Activated CD4-positive, alpha-beta T cell treated with anti-CD3 and anti-CD28 coated beads, Interleukin-2, amount 10 ng/mL, durations not matched to agents 7 days and 5 days (primary cell): ENCODE measurements at regions not wholly inside any gene's neighbourhood (a gene's known extent, or its start where the extent isn't known, plus 50 kb on each side); places are given as distances from the start of the nearest gene placed in this dataset.

Experiments used
- CTCF ChIA-PET: fragments of 350-600 bp; sonication (Branson Sonifier 250); formaldehyde crosslinking; loops from one replicate; lab custom pipeline; 2021; ENCODE audit warnings: antibody characterized with exemption; lab: Charles Lee
- POLR2A ChIA-PET: fragments of 350-600 bp; sonication (Branson Sonifier 250); formaldehyde crosslinking; loops from one replicate; lab custom pipeline; 2021; ENCODE audit warnings: antibody characterized with exemption; lab: Charles Lee
- DNase-seq: peaks from one replicate; pipeline ENCODE4 v3.0.0-alpha.2; 2020
- H3K27ac Mint-ChIP-seq: one replicate; pipeline ENCODE4 v1.8.0; 2021; ENCODE audit warnings: mild to moderate bottlenecking, moderate library complexity, mixed read lengths
- H3K27me3 Mint-ChIP-seq: one replicate; pipeline ENCODE4 v1.8.0; 2021; ENCODE audit warnings: mixed read lengths
- H3K36me3 Mint-ChIP-seq: one replicate; pipeline ENCODE4 v1.8.0; 2021; ENCODE audit warnings: low read depth, mixed read lengths
- H3K4me1 Mint-ChIP-seq: one replicate; pipeline ENCODE4 v1.8.0; 2021; ENCODE audit warnings: mixed read lengths
- H3K4me3 Mint-ChIP-seq: one replicate; pipeline ENCODE4 v1.8.0; 2021; ENCODE audit warnings: mild to moderate bottlenecking, moderate library complexity, mixed read lengths
- H3K9me3 Mint-ChIP-seq: one replicate; pipeline ENCODE4 v1.8.0; 2021; ENCODE audit warnings: mixed read lengths

DNA sequence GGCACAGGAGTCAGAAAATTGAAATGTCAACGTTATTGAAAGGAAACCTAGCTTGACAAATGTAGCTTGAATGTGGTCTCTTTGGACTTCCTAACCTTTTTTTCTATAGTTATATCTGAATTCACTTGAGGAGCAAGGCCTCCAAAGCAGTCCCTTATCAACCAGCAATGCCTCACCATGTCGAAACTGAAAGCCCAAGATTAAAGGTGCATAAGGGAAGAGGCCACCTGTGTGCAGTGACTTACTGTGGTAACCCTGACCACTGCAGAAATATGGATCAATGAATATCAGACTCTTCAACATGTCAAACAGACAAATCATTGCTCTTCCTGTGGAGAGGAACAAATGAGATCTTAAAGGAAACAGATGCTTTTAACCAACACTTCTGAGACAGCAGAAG is 95.0 kb upstream of the GIMD1 start:
- Mint-ChIP-seq H3K4me3 (no peak overlapping the region), H3K36me3 (no peaks in the 10 kb centered on the region), H3K9me3 (no peaks in the 10 kb centered on the region), H3K4me1 (no peaks in the 10 kb centered on the region), H3K27me3 (no peaks in the 10 kb centered on the region), H3K27ac (no peak overlapping the region)
- POLR2A ChIA-PET, result no interaction called here
- CTCF ChIA-PET, result interaction anchor here (0.8 kb wide), 1 partner anchor 23 kb away, joined by 3 read pairs; no protein-coding TSS in a partner anchor
- no peak for DNase-seq

DNA sequence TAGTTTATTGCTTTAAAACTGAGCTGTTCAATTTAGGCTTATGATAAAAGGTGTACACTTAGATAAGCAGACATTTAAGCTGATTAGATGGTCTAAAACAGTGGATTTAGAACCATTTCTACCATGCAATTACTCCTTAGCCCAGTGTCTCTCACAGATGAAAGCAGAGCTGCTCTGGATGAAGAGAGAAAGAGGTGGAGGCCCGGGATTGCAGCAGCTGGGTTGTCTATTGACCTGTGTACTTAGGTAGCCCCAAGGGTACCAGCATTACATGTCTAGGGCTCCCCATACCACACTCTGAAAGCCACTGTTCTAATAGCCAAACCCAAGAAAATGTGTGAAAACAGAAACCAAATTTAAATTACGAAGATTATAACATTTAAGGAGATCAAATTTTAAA is 86.0 kb upstream of the GIMD1 start:
- CTCF ChIA-PET, result interaction anchor here (0.6 kb wide), 1 partner anchor 565 kb away, joined by 3 read pairs; no protein-coding TSS in a partner anchor
- POLR2A ChIA-PET, result no interaction called here
- peaks cover 3% of the 10 kb centered on the region for H3K27me3 Mint-ChIP-seq
- H3K4me1 Mint-ChIP-seq, result no peaks in the 10 kb centered on the region
- H3K4me3 Mint-ChIP-seq, result no peak overlapping the region
- H3K9me3 Mint-ChIP-seq, result no peaks in the 10 kb centered on the region
- no peak for DNase-seq
- no peak overlapping the region for H3K27ac Mint-ChIP-seq
- no peaks in the 10 kb centered on the region for H3K36me3 Mint-ChIP-seq

DNA sequence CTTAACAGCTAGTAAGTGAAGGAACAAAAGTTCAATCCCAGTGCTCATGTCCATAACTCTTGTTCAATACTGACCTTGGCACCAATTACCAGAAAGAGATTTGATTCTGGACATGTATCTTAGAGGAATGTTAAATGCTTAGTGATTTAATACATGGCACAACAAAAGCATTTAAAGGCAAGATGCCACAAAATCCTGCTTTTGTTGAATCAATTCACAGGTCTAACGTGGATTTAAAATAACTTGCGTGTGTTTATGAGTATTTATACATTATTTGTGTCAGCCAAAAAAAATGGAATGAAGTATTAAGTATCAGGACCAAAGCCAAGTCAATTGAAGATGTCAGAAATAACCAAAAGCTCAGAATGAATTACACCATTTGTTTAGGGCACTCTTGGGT is 85.4 kb upstream of the GIMD1 start:
- Mint-ChIP-seq H3K4me3 (no peak overlapping the region), H3K4me1 (no peaks in the 10 kb centered on the region), H3K27ac (no peak overlapping the region), H3K9me3 (no peaks in the 10 kb centered on the region), H3K27me3 (peaks cover 3% of the 10 kb centered on the region), H3K36me3 (no peaks in the 10 kb centered on the region)
- DNase-seq, result no peak
- POLR2A ChIA-PET, result no interaction called here
- CTCF ChIA-PET, result interaction anchor here (0.6 kb wide), 1 partner anchor 566 kb away, joined by 3 read pairs; no protein-coding TSS in a partner anchor

DNA sequence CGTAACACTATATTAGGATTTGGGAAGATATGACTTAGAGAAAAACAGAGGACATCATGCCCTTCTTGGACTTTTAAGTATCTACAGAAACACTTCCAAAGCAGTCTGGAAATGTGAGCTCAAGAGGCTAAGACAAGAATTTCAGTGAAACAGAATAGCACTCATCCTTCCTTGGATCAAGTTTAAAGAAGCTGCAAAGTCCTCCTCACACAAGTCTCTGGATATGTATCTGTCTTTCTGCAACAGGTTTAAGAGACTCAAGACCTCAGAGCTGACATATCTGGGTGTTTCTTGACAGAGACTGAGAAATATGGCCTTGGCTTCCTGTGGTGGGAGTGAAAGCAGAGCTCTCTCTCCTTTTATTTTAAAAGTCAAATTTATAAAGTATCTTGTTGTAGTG is 82.5 kb upstream of the GIMD1 start:
- H3K9me3 Mint-ChIP-seq, result no peaks in the 10 kb centered on the region
- H3K4me3 Mint-ChIP-seq, result no peak overlapping the region
- POLR2A ChIA-PET, result no interaction called here
- H3K36me3 Mint-ChIP-seq, result no peaks in the 10 kb centered on the region
- no peak overlapping the region for H3K27ac Mint-ChIP-seq
- no peak for DNase-seq
- no peaks in the 10 kb centered on the region for H3K4me1 Mint-ChIP-seq
- H3K27me3 Mint-ChIP-seq, result peaks cover 1% of the 10 kb centered on the region
- CTCF ChIA-PET, result no interaction called here

GRCh38 chr4:106450249-106450648 is 81.7 kb upstream of the GIMD1 start:
- Mint-ChIP-seq H3K36me3 (no peaks in the 10 kb centered on the region), H3K27ac (no peak overlapping the region), H3K4me1 (no peaks in the 10 kb centered on the region), H3K4me3 (no peak overlapping the region), H3K9me3 (no peaks in the 10 kb centered on the region), H3K27me3 (peaks cover 1% of the 10 kb centered on the region)
- CTCF ChIA-PET, result no interaction called here
- DNase-seq, result no peak
- POLR2A ChIA-PET, result no interaction called here

GRCh38 chr4:106444557-106444956 is 76.0 kb upstream of the GIMD1 start:
- CTCF ChIA-PET, result no interaction called here
- POLR2A ChIA-PET, result no interaction called here
- H3K27me3 Mint-ChIP-seq, result no peaks in the 10 kb centered on the region
- no peaks in the 10 kb centered on the region for H3K9me3 Mint-ChIP-seq
- no peak overlapping the region for H3K4me3 Mint-ChIP-seq
- no peak overlapping the region for H3K27ac Mint-ChIP-seq
- no peaks in the 10 kb centered on the region for H3K4me1 Mint-ChIP-seq
- H3K36me3 Mint-ChIP-seq, result no peaks in the 10 kb centered on the region
- no peak for DNase-seq

GRCh38 chr4:106430797-106431196 is 62.2 kb upstream of the GIMD1 start:
- H3K4me3 Mint-ChIP-seq, result no peak overlapping the region
- no peaks in the 10 kb centered on the region for H3K4me1 Mint-ChIP-seq
- no peaks in the 10 kb centered on the region for H3K27me3 Mint-ChIP-seq
- no peak overlapping the region for H3K27ac Mint-ChIP-seq
- no peaks in the 10 kb centered on the region for H3K36me3 Mint-ChIP-seq
- no peaks in the 10 kb centered on the region for H3K9me3 Mint-ChIP-seq
- ChIA-PET POLR2A (no interaction called here), CTCF (interaction anchor here (0.5 kb wide), 1 partner anchor 43 kb away, joined by 3 read pairs; no protein-coding TSS in a partner anchor)
- no peak for DNase-seq

GRCh38 chr4:106429885-106430284 is 61.3 kb upstream of the GIMD1 start:
- Mint-ChIP-seq H3K27ac (no peak overlapping the region), H3K36me3 (no peaks in the 10 kb centered on the region), H3K9me3 (no peaks in the 10 kb centered on the region), H3K4me1 (no peaks in the 10 kb centered on the region), H3K27me3 (no peaks in the 10 kb centered on the region), H3K4me3 (no peak overlapping the region)
- DNase-seq, result no peak
- CTCF ChIA-PET, result no interaction called here
- POLR2A ChIA-PET, result no interaction called here

GRCh38 chr4:106426069-106426468 is 57.5 kb upstream of the GIMD1 start:
- Mint-ChIP-seq H3K4me1 (no peaks in the 10 kb centered on the region), H3K27me3 (no peaks in the 10 kb centered on the region), H3K4me3 (no peak overlapping the region), H3K9me3 (no peaks in the 10 kb centered on the region), H3K27ac (no peak overlapping the region), H3K36me3 (no peaks in the 10 kb centered on the region)
- POLR2A ChIA-PET, result no interaction called here
- DNase-seq, result no peak
- CTCF ChIA-PET, result no interaction called here

DNA sequence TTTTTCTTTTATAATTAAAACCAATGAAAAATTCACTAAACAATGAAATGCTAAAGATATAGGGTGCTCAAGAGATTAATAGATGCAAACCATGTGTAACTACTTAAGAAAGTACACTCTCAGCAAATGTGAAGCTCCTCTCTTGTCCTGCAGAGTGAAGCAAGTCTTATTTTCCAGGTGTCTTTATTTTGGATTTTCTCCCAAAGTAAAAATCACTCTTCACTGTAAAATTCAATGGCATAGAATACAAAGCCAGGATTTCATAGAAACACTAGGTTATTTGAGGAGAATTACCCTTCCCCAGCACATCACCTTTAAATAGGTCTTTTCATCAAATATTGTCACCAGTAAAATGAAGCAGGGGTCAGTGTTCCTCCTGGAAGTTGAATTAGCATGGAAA is 57.0 kb upstream of the GIMD1 start:
- ChIA-PET POLR2A (no interaction called here), CTCF (no interaction called here)
- H3K27ac Mint-ChIP-seq, result no peak overlapping the region
- peaks cover 2% of the 10 kb centered on the region for H3K27me3 Mint-ChIP-seq
- DNase-seq, result no peak
- H3K4me3 Mint-ChIP-seq, result no peak overlapping the region
- no peaks in the 10 kb centered on the region for H3K36me3 Mint-ChIP-seq
- H3K9me3 Mint-ChIP-seq, result no peaks in the 10 kb centered on the region
- H3K4me1 Mint-ChIP-seq, result no peaks in the 10 kb centered on the region

GRCh38 chr4:106424426-106424825 is 55.8 kb upstream of the GIMD1 start:
- ChIA-PET CTCF (no interaction called here), POLR2A (no interaction called here)
- H3K4me1 Mint-ChIP-seq, result no peaks in the 10 kb centered on the region

GRCh38 chr4:106423791-106424190 is 55.2 kb upstream of the GIMD1 start:
- Mint-ChIP-seq H3K27ac (no peak overlapping the region), H3K4me3 (no peak overlapping the region), H3K9me3 (no peaks in the 10 kb centered on the region), H3K36me3 (no peaks in the 10 kb centered on the region), H3K27me3 (peaks cover 2% of the 10 kb centered on the region), H3K4me1 (no peaks in the 10 kb centered on the region)
- ChIA-PET POLR2A (no interaction called here), CTCF (no interaction called here)
- no peak for DNase-seq

More at GRCh38 chr4:106424426-106424825, 55.8 kb upstream of the GIMD1 start:
- Mint-ChIP-seq H3K4me3 (no peak overlapping the region), H3K36me3 (no peaks in the 10 kb centered on the region), H3K27me3 (peaks cover 2% of the 10 kb centered on the region), H3K9me3 (no peaks in the 10 kb centered on the region), H3K27ac (no peak overlapping the region)
- DNase-seq, result no peak

- Mint-ChIP-seq H3K4me1 (no peaks in the 10 kb centered on the region), H3K27me3 (peaks cover 2% of the 10 kb centered on the region), H3K4me3 (no peak overlapping the region), H3K27ac (no peak overlapping the region), H3K9me3 (no peaks in the 10 kb centered on the region), H3K36me3 (no peaks in the 10 kb centered on the region)
- ChIA-PET POLR2A (no interaction called here), CTCF (no interaction called here)
- no peak for DNase-seq
These were observed 54.2 kb upstream of the GIMD1 start for GRCh38 chr4:106422766-106423165.

DNA sequence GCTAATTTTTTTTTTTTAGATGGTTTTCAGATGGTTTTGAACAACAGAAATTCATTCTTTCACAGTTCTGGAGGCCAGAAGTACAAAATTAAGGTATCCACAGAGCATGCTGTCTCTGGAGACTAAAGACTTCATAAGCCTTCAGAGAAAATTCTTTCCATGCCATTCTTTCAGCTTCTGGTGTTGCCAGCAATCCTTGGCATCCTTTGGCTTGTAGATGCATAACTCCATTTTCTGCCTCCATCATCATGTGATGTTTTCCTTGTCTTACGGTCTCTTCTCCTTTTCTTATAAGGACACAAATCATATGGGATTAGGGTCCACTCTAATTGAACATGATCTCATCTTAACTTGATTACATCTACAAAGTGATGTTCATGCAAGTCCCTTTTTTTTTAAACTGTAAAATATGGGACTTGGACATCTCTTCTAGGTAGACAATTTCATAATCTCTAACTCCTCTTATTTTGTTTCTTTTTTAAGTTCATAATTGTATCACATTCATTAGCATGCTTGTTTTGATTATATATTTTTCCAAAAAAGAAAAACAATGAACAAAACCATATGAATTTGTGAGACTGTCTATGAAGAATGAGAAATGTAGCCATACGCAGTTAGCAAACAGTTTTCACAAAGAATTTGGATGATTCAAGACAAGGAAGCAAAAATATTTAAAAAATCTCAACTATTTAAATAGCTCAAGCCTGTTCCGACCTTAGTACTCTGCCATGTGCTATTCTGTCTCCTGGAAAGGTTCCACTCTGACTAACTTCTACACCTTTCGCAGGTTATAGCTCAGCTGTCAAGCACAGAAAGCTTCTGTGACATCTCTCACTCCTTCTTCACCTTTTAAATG is 53.1 kb upstream of the GIMD1 start:
- POLR2A ChIA-PET, result no interaction called here
- H3K27me3 Mint-ChIP-seq, result peaks cover 2% of the 10 kb centered on the region
- no peaks in the 10 kb centered on the region for H3K36me3 Mint-ChIP-seq
- no peaks in the 10 kb centered on the region for H3K9me3 Mint-ChIP-seq
- DNase-seq, result no peak
- no peak overlapping the region for H3K27ac Mint-ChIP-seq
- H3K4me1 Mint-ChIP-seq, result no peaks in the 10 kb centered on the region
- H3K4me3 Mint-ChIP-seq, result no peak overlapping the region
- CTCF ChIA-PET, result no interaction called here
